ENCODE measurements at regions not wholly inside any gene's neighbourhood (a gene's known extent, or its start where the extent isn't known, plus 50 kb on each side); places are given as distances from the start of the nearest gene placed in this dataset.

GRCh38 chr3:144237351-144237750, 265.7 kb downstream of the DIPK2A start:
- TF ChIP-seq NANOG (IDR thresholded peaks at IDR 0.05; ENCODE audit: borderline replicate concordance) (no peak), EZH2 (IDR thresholded peaks at IDR 0.05; ENCODE audit: low read depth, unreplicated experiment) (no peak), POLR2AphosphoS5 (IDR thresholded peaks at IDR 0.05; ENCODE audit: low read depth) (no peak), ZNF331 (CRISPR knock-in tag; IDR thresholded peaks at IDR 0.05; ENCODE audit: low read depth) (no peak), EZH2phosphoT487 (IDR thresholded peaks at IDR 0.05; ENCODE audit: unreplicated experiment) (no peak), CTCF (conservative IDR thresholded peaks at IDR 0.05; ENCODE audit: low read depth in 2 of 2) (no peak), ZNF462 (CRISPR knock-in tag; IDR thresholded peaks at IDR 0.05) (no peak), JUNB (IDR thresholded peaks at IDR 0.05; ENCODE audit: unreplicated experiment) (no peak), ETS1 (IDR thresholded peaks at IDR 0.05) (no peak), STAT1 (IDR thresholded peaks at IDR 0.05; ENCODE audit: unreplicated experiment) (no peak), CREB1 (CRISPR knock-in tag; IDR thresholded peaks at IDR 0.05; ENCODE audit: low read depth) (no peak), ZNF114 (CRISPR knock-in tag; IDR thresholded peaks at IDR 0.05) (no peak)
- no peak overlapping the region for H3K4me2 ChIP-seq
- no peak overlapping the region for H3K27ac ChIP-seq (ENCODE audit: low read depth)
- no peak overlapping the region for H2AFZ ChIP-seq
- Mint-ChIP-seq H3K4me3 (no peak overlapping the region), H3K4me1 (no peaks in the 10 kb centered on the region; the same call in 2 of the 3 replicates), H3K36me3 (ENCODE audit: low read depth) (no peaks in the 10 kb centered on the region), H3K9me3 (no peaks in the 10 kb centered on the region), H3K27me3 (ENCODE audit: insufficient read depth, low read depth, poor library complexity) (no peaks in the 10 kb centered on the region), H3K27ac (no peak overlapping the region)
- DNase-seq (ENCODE audit: low spot score): no peak
- no peak for ATAC-seq
- no peaks in the 10 kb centered on the region for H3F3A ChIP-seq (replicated peaks; ENCODE audit: low read depth)
- H3K4me1 ChIP-seq (ENCODE audit: insufficient read depth): no peaks in the 10 kb centered on the region
- H3K4me3 ChIP-seq: no peak overlapping the region
- H4K20me1 ChIP-seq (replicated peaks; ENCODE audit: insufficient read depth): no peaks in the 10 kb centered on the region
- H3K79me2 ChIP-seq (replicated peaks; ENCODE audit: insufficient read depth): no peaks in the 10 kb centered on the region
- H3K36me3 ChIP-seq (ENCODE audit: insufficient read depth): no peaks in the 10 kb centered on the region
- H3K27me3 ChIP-seq (ENCODE audit: insufficient read depth): no peaks in the 10 kb centered on the region
- H3K9me2 ChIP-seq (ENCODE audit: insufficient read depth): no peaks in the 10 kb centered on the region
